ENCODE measurements at regions not wholly inside any gene's neighbourhood (a gene's known extent, or its start where the extent isn't known, plus 50 kb on each side); places are given as distances from the start of the nearest gene placed in this dataset.

DNA sequence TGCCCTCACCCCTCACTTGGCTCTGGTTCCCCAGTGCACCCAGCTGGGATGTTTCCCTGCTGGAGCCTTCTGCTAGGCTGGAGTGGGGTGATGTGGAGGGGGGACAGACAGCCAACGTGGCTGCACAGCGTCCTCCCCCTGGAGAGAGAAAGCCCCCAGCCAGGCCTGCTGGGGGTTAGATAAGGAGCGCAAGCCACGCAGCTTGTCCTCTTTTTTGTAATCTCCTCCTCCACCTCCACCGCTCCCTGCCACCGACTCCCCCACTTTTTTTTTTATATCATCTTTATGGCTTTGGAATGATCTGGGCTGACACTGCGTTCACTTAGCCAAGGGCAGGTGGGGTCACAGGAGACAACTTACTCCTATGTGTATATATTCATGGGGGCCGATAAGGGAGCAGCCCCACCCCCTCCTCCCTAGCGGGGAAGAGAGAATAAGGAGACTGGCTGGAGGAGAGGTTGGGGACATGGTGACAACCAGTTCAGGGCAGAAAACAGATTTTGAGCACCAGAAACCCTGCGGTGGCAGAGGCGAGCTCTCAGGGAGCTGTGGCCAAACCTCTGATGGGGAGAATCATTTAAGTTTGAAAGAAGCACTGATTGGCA is 169.9 kb upstream of the LHX5 start:
- no peak for TF ChIP-seq POLR2AphosphoS5 (IDR thresholded peaks at IDR 0.05)
- TF ChIP-seq, protein P1, sequence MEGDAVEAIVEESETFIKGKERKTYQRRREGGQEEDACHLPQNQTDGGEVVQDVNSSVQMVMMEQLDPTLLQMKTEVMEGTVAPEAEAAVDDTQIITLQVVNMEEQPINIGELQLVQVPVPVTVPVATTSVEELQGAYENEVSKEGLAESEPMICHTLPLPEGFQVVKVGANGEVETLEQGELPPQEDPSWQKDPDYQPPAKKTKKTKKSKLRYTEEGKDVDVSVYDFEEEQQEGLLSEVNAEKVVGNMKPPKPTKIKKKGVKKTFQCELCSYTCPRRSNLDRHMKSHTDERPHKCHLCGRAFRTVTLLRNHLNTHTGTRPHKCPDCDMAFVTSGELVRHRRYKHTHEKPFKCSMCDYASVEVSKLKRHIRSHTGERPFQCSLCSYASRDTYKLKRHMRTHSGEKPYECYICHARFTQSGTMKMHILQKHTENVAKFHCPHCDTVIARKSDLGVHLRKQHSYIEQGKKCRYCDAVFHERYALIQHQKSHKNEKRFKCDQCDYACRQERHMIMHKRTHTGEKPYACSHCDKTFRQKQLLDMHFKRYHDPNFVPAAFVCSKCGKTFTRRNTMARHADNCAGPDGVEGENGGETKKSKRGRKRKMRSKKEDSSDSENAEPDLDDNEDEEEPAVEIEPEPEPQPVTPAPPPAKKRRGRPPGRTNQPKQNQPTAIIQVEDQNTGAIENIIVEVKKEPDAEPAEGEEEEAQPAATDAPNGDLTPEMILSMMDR (IDR thresholded peaks at IDR 0.05), result no peak
- no peak for TF ChIP-seq EP300 (IDR thresholded peaks at IDR 0.05)
- no peak for TF ChIP-seq POLR2A (IDR thresholded peaks at IDR 0.05)
